ENCODE measurements at regions not wholly inside any gene's neighbourhood (a gene's known extent, or its start where the extent isn't known, plus 50 kb on each side); places are given as distances from the start of the nearest gene placed in this dataset.

- Histone ChIP-seq H3K9ac (ENCODE audit: control insufficient read depth, extremely low read depth, insufficient read depth, low read length) (no peak overlapping the region), H2AFZ (ENCODE audit: control insufficient read depth, low read length) (no peak overlapping the region), H3K4me1 (ENCODE audit: control insufficient read depth, extremely low read depth, insufficient read depth, low read length) (no peaks in the 10 kb centered on the region), H3K9me1 (ENCODE audit: control insufficient read depth, extremely low read depth, insufficient read depth, low read length) (no peaks in the 10 kb centered on the region), H3K27me3 (ENCODE audit: control insufficient read depth, extremely low read depth, insufficient read depth, low read length) (no peaks in the 10 kb centered on the region), H3K4me3 (ENCODE audit: control insufficient read depth in 2 of 3, extremely low read depth in 1 of 3, insufficient read depth in 2 of 3, low read depth in 1 of 3, low read length in 3 of 3) (no peak overlapping the region), H3K36me3 (ENCODE audit: control insufficient read depth in 2 of 2, extremely low read depth in 1 of 2, insufficient read depth in 2 of 2, low read length in 2 of 2) (no peaks in the 10 kb centered on the region), H3K9me3 (ENCODE audit: control insufficient read depth, low read depth, low read length) (no peaks in the 10 kb centered on the region), H4K20me1 (ENCODE audit: control insufficient read depth, extremely low read depth, insufficient read depth, low read length) (no peaks in the 10 kb centered on the region), H3K79me2 (ENCODE audit: control insufficient read depth, insufficient read depth, low read length) (no peaks in the 10 kb centered on the region), H3K4me2 (ENCODE audit: control insufficient read depth, extremely low read depth, insufficient read depth, low read depth, low read length) (no peak overlapping the region), H3K27ac (ENCODE audit: control insufficient read depth, insufficient read depth, low read length) (no peak overlapping the region)
- no peak for DNase-seq (ENCODE audit: low read depth, low spot score)
- TF ChIP-seq CTCF (optimal IDR thresholded peaks at IDR 0.05 in 1 of 3, IDR thresholded peaks at IDR 0.05 in 1 of 3, conservative IDR thresholded peaks at IDR 0.05 in 1 of 3; ENCODE audit: extremely low read depth in 1 of 3, insufficient read depth in 2 of 3, low read length in 3 of 3) = no peak
- no peak for TF ChIP-seq EZH2 (IDR thresholded peaks at IDR 0.05; ENCODE audit: low read length)
- FAIRE-seq = no peak
- dilution Hi-C loops (cut with MboI; ENCODE audit: extremely low pct_ligation_motif_present, low sequenced_read_pairs) = no loop called here
Observed at GRCh38 chr3:158906749-158907148, 104.9 kb downstream of the MFSD1 start.

GRCh38 chr3:158908187-158908734 is 106.4 kb downstream of the MFSD1 start:
- H3K4me3 ChIP-seq (ENCODE audit: control insufficient read depth in 2 of 3, extremely low read depth in 1 of 3, insufficient read depth in 2 of 3, low read depth in 1 of 3, low read length in 3 of 3) = no peak overlapping the region
- H4K20me1 ChIP-seq (ENCODE audit: control insufficient read depth, extremely low read depth, insufficient read depth, low read length) = no peaks in the 10 kb centered on the region
- H3K9me3 ChIP-seq (ENCODE audit: control insufficient read depth, low read depth, low read length) = no peaks in the 10 kb centered on the region
- H3K4me1 ChIP-seq (ENCODE audit: control insufficient read depth, extremely low read depth, insufficient read depth, low read length) = no peaks in the 10 kb centered on the region
- H3K36me3 ChIP-seq (ENCODE audit: control insufficient read depth in 2 of 2, extremely low read depth in 1 of 2, insufficient read depth in 2 of 2, low read length in 2 of 2) = no peaks in the 10 kb centered on the region
- no peak for TF ChIP-seq CTCF (optimal IDR thresholded peaks at IDR 0.05 in 1 of 3, IDR thresholded peaks at IDR 0.05 in 1 of 3, conservative IDR thresholded peaks at IDR 0.05 in 1 of 3; ENCODE audit: extremely low read depth in 1 of 3, insufficient read depth in 2 of 3, low read length in 3 of 3)
- TF ChIP-seq EZH2 (IDR thresholded peaks at IDR 0.05; ENCODE audit: low read length) = no peak
- no peaks in the 10 kb centered on the region for H3K27me3 ChIP-seq (ENCODE audit: control insufficient read depth, extremely low read depth, insufficient read depth, low read length)
- H3K27ac ChIP-seq (ENCODE audit: control insufficient read depth, insufficient read depth, low read length) = no peak overlapping the region
- FAIRE-seq = no peak
- H3K9me1 ChIP-seq (ENCODE audit: control insufficient read depth, extremely low read depth, insufficient read depth, low read length) = no peaks in the 10 kb centered on the region
- H3K4me2 ChIP-seq (ENCODE audit: control insufficient read depth, extremely low read depth, insufficient read depth, low read depth, low read length) = no peak overlapping the region
- no peak overlapping the region for H2AFZ ChIP-seq (ENCODE audit: control insufficient read depth, low read length)
- dilution Hi-C loops (cut with MboI; ENCODE audit: extremely low pct_ligation_motif_present, low sequenced_read_pairs) = no loop called here
- DNase-seq (ENCODE audit: low read depth, low spot score) = no peak
- no peaks in the 10 kb centered on the region for H3K79me2 ChIP-seq (ENCODE audit: control insufficient read depth, insufficient read depth, low read length)
- H3K9ac ChIP-seq (ENCODE audit: control insufficient read depth, extremely low read depth, insufficient read depth, low read length) = no peak overlapping the region
